GM21619 (cell line): ENCODE measurements at regions not wholly inside any gene's neighbourhood (a gene's known extent, or its start where the extent isn't known, plus 50 kb on each side); places are given as distances from the start of the nearest gene placed in this dataset.

ENCODE experiments used
- ATAC-seq: cut with Tn5 transposase; IDR thresholded peaks from one replicate; pipeline ENCODE4 v1.9.1; 2021; ENCODE audit not compliant: unreplicated experiment

DNA sequence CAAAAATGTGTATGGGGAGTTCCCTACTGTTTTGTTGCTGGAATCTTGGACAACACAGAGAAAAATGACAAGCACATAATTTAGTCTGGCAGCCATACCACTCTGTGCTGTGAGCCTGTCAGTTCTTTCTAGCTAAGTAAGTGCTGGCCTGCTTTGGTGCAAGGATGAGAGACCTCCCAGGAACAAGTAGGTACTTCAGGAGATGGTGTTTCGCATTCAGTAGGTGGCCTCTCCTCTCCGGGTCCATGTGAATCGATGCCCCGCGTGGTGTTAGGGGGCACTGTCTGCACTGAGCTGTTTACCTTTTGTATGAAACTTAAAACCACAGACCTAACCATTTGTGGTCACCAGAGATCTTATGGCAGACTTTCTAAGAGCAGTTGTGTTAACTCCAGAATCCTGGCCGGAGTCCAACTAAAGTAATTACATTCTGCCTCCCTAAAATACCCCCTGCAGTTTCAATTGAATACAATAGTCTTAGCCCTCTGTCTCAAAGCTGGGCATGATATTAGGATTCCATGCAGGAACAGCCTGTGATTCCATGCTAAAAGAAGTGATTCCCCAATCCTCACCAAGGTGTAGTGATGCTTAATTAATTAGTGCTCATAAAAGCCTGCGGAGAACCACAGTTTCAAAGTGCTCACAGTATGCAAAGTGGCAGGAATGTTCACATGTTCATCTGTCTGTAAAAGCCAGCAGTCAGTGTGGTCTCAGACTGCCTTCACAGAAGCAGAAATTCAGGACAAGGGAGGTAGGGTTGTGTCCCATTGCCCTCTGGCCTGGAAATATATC, 64.2 kb downstream of the LLPH start:
- ATAC-seq = peak; percentile 74

GRCh38 chr12:66065641-66066136, 64.9 kb downstream of the LLPH start:
- ATAC-seq = no peak

DNA sequence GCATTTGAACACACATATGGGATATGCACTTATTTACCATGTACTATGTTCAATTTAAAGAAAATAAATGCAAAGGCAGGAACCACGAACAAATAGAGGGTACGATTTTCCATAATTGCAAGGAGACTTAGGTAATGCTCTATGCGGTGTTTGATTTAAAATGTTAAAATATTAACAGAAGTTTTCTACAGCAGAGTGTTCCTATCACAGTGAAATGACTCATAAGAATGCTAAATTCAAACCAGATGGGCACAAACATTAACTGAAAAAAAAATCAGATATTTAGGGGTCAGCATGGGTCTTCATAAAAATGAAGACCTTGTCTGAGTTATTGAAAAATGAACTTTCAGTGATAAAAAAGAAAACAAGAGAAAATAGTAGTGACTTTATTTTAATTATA, 65.4 kb downstream of the LLPH start:
- ATAC-seq = no peak

GRCh38 chr12:66063916-66064315, 66.6 kb downstream of the LLPH start:
- no peak for ATAC-seq

GRCh38 chr12:66062290-66062625, 68.3 kb downstream of the LLPH start:
- ATAC-seq = no peak

GRCh38 chr12:66061557-66062289, 68.8 kb downstream of the LLPH start:
- no peak for ATAC-seq

DNA sequence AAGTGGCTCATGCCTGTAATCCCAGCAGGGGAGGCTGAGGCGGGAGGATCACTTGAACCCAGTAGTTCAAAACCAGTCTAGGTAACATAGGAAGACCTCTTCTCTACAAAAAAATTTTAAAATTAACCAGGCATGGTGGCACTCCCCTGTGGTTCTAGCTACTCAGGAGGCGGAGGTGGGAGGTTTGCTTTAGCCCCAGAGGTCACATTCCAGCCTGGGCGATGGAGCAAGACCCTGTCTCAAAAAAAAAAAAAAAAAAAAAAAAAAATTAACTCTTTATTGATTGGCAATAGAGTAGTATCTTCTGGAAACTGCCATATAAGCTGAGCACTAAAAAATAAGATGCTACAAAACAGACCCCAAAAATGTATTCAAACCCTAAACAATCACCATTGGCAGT, 69.5 kb downstream of the LLPH start:
- no peak for ATAC-seq

DNA sequence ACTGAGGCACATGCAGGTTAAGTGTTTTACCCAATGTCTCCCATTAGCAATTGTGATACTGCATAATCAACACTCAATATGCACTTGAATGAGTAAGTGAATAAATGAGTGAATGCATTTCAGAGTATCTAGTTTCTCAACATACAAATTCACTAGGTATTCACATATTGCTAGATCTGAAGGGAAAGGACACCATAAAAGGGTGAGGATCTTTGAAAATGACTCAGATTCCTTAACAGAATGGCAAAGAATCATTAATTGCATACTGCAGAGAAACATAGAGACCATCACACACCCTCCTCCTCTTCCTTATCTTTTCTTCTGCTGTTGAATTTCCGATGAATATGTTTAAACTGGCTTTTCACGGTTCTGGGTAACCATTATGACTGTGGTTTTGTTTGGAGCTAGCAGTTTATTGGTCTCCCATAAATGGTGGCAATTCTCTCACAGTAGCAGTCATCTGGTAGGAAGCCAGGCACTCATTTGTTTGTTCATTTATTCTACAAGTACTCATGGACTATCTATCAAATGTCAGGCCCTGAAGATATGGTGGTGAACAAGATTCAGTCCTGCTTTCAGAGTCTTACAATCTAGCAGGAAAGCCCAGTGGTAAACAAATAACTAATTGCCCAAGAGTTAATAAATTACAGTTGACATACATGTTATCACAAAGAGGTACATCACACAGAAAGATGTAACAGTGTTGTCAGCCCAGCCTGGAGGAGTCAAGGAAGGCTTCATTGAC, 70.2 kb downstream of the LLPH start:
- ATAC-seq = no peak

- no peak for ATAC-seq
These were observed 70.9 kb downstream of the LLPH start for GRCh38 chr12:66059666-66060065.

DNA sequence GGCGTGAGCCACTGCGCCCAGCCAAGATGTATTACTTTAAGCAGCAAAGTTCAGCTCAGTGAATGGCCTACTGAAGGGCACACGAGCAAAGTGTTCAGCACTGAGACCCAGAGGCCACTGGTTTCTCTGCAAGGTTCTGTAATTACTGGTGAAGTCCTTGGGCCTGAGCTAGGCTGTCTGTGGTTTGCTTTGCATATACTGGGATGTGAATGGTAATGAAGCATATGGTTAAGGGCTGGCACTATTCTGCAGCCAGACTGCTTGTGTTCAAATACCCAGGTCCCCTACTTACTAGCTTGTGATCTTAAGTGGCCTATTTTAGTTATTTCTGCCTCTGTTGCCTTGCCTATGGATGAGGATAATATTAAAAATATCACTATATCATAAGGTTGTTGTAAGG, 72.0 kb downstream of the LLPH start:
- ATAC-seq = no peak

- peak; percentile 85 for ATAC-seq
These were observed 74.7 kb downstream of the LLPH start for GRCh38 chr12:66055837-66056319.

DNA sequence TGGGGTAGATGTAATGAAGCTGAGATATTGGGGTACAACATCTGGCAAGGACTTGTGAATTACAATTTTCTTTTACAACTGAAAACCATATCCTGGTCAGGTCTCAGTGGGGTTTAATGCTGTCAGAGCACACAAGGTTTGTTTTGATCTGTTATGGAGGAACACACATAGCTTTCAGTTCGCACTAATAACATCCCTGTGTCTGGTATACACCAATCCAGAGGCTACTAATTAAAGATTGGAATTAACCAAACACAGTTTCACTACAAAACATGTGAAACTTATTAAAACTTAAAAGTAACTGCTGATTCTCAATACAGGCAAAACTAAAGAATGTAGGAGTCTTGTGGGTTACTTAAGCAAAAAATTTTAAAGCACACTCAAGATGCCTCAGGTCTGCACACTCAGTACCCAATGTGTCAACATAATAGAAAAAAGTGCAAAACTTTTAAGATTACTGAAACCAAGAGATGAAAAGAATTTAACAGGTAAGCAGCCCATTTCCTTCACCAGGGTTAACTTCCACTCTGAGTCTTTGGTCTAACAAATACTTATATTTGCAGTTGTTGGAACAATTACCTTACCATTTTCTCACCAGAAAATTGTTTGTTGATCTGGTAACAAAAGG, 77.4 kb downstream of the LLPH start:
- ATAC-seq = no peak

DNA sequence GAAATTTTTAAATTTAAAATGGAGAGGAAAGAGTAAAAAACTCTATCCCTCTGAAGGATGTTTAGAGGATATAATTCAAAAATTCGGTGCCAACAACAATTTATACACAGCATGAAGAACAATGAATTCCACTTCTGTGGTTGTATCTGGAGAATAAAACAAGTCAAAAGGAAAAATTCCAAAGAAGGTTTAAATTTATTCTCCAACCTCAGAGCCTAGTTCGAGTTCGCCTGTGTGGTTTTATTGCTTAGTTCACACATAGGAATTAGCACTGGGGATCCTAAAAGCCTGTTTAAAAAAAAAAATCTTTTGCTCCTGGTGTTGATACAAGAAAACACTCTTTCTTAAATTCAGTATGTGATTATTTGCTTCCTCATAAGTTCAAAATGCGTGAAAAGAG, 79.2 kb downstream of the LLPH start:
- no peak for ATAC-seq

- ATAC-seq = peak; percentile 40
These were observed 79.9 kb downstream of the LLPH start for GRCh38 chr12:66050610-66051009.

- ATAC-seq = no peak
These were observed 80.3 kb downstream of the LLPH start for GRCh38 chr12:66050283-66050576.

GRCh38 chr12:66049538-66050282, 80.8 kb downstream of the LLPH start:
- no peak for ATAC-seq

GRCh38 chr12:66048835-66049537, 81.6 kb downstream of the LLPH start:
- no peak for ATAC-seq

DNA sequence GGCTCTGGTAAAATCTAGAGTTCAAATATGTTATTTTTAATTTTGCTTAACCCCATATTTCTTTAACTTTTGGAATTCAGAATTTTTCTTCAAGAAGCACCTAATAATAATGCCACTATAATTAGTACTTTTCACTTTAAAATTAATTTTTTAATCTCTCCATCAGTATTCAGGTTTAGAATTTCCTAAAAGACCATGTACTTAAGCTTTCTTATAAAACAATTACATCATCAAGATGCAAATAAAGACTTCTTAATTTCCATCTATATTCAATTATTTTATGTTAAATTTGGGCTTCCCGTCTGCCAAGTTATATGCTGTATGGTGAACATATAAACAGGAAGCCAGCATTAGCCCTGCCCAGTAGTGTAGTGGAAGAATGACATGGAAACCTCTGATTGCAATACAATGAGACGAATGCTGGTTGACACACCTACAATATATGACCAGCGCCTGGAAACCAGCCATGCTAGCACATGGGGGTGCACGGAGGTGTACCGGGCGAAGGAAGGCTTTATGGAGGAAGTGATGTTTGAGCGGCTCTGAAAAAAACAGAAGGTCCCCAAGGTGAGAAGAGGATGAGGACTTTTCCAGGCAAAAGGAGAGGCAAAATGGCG, 82.2 kb downstream of the LLPH start:
- no peak for ATAC-seq

- ATAC-seq = peak; percentile 92
These were observed 83.0 kb downstream of the LLPH start for GRCh38 chr12:66047411-66048021.
